ENCODE measurements at regions not wholly inside any gene's neighbourhood (a gene's known extent, or its start where the extent isn't known, plus 50 kb on each side); places are given as distances from the start of the nearest gene placed in this dataset.

DNA sequence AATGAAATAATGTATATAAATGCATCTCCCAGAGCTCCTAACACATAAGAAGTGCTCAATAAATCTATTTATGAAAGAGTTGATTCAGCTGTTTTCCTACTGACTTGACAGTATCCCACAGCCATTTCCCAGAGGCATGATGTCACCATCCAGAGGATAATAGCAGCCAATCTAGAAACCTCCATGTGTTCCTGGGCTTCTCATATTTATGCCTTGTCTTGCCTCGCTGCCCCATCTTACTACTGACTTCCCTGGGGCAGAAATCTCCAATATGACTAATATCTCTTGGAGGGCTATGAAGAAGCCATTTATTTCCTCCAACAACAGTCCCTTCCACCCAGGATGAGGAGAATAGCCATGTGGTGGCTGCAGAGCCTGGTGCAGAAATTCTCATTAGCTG, 115.4 kb upstream of the NAV2 start:
- peaks cover 5% of the 10 kb centered on the region for H3K4me1 ChIP-seq (ENCODE audit: insufficient read depth)
- H3K27me3 ChIP-seq: no peaks in the 10 kb centered on the region
- no peaks in the 10 kb centered on the region for H4K20me1 ChIP-seq (ENCODE audit: insufficient read depth, poor library complexity, severe bottlenecking)
- no peak overlapping the region for H2AFZ ChIP-seq
- no peak overlapping the region for H3K27ac ChIP-seq
- no peaks in the 10 kb centered on the region for H3K79me2 ChIP-seq
- no peak overlapping the region for H3K4me3 ChIP-seq
- H3K9me3 ChIP-seq (ENCODE audit: low read depth): no peaks in the 10 kb centered on the region
- H3K9me2 ChIP-seq (replicated peaks; ENCODE audit: insufficient read depth): no peaks in the 10 kb centered on the region
- H3K4me2 ChIP-seq: no peak overlapping the region
- 96% methylated on average over 1 of the region's 1 CpG for WGBS (ENCODE audit: low lambda C conversion rate, missing lambda C conversion rate)
- no peaks in the 10 kb centered on the region for H3K36me3 ChIP-seq (replicated peaks; ENCODE audit: insufficient read depth, low read depth)
- no peak for TF ChIP-seq EZH2 (IDR thresholded peaks at IDR 0.05; ENCODE audit: borderline replicate concordance)
- no peak for TF ChIP-seq EZH2phosphoT487 (IDR thresholded peaks at IDR 0.05; ENCODE audit: low read depth, severe bottlenecking, unreplicated experiment)
- TF ChIP-seq, protein P1, sequence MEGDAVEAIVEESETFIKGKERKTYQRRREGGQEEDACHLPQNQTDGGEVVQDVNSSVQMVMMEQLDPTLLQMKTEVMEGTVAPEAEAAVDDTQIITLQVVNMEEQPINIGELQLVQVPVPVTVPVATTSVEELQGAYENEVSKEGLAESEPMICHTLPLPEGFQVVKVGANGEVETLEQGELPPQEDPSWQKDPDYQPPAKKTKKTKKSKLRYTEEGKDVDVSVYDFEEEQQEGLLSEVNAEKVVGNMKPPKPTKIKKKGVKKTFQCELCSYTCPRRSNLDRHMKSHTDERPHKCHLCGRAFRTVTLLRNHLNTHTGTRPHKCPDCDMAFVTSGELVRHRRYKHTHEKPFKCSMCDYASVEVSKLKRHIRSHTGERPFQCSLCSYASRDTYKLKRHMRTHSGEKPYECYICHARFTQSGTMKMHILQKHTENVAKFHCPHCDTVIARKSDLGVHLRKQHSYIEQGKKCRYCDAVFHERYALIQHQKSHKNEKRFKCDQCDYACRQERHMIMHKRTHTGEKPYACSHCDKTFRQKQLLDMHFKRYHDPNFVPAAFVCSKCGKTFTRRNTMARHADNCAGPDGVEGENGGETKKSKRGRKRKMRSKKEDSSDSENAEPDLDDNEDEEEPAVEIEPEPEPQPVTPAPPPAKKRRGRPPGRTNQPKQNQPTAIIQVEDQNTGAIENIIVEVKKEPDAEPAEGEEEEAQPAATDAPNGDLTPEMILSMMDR (IDR thresholded peaks at IDR 0.05; ENCODE audit: poor library complexity): no peak
- DNase-seq (ENCODE audit: low spot score): no peak

DNA sequence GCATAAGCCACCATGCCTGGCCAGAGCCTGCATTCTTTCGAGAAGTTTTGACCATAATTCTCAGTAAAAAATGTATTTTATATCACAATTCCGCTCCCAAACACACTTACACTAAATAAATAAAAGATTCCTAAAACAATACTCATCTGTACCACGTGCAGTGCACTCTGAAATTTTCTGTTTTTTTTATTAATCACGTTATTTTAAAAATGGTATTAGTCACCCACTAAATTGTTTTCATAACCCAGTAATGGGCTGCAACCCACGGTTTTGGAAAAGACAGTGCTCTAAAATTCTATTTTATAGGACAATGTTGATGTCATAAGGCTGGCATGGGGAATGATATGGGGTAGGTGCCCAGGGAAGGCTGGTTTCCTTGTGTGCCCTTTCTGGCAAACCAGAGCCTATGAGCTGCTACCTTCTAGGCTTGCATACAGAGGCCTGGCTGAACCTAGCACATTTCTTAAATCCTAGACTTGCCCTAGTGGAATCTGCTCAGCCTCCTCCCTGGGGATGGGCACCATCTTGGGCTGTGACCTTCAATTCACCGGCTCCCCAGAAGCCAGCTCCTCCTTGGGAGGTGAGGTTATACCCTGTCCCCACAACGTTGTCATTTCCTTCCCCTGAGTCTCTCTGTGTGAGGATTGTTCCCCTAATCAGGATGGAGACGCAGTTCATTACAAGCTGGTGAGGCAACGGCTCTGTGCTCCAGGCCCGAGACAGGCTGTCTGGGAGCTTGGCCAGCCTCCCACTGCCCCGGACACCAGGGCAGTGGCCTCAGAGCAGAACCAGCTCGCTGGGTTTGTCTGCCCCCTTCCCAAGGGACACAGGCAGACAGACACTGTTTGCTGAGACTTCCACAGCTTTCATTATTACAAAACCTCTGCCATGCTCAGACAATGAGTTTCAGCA, 116.5 kb upstream of the NAV2 start:
- peak overlapping the region; percentile 35 for H3K27ac ChIP-seq

DNA sequence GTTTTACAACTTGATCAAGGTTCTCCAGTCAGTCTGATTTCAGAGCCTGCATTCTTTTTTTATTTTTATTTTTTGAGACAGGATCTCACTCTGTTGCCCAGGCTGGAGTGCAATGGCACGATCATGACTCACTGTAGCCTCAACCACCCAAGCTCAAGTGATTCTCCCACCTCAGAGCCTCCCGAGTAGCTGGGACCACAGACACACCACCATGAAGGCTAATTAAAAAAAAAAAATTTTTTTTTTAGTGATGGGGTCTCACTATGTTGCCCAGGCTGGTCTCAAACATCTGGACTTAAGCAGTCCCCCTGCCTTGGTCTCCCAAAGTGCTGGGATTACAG, 117.2 kb upstream of the NAV2 start:
- Histone ChIP-seq H3K4me3 (no peak overlapping the region), H4K20me1 (ENCODE audit: insufficient read depth, poor library complexity, severe bottlenecking) (no peaks in the 10 kb centered on the region), H3K36me3 (replicated peaks; ENCODE audit: insufficient read depth, low read depth) (no peaks in the 10 kb centered on the region), H3K79me2 (no peaks in the 10 kb centered on the region), H2AFZ (no peak overlapping the region), H3K4me1 (ENCODE audit: insufficient read depth) (peaks cover 5% of the 10 kb centered on the region), H3K9me2 (replicated peaks; ENCODE audit: insufficient read depth) (no peaks in the 10 kb centered on the region), H3K9me3 (ENCODE audit: low read depth) (no peaks in the 10 kb centered on the region), H3K27ac (no peak overlapping the region), H3K4me2 (no peak overlapping the region), H3K27me3 (no peaks in the 10 kb centered on the region)
- 89% methylated on average over 2 of the region's 2 CpGs for WGBS (ENCODE audit: low lambda C conversion rate, missing lambda C conversion rate)
- TF ChIP-seq EZH2phosphoT487 (IDR thresholded peaks at IDR 0.05; ENCODE audit: low read depth, severe bottlenecking, unreplicated experiment): no peak
- no peak for TF ChIP-seq EZH2 (IDR thresholded peaks at IDR 0.05; ENCODE audit: borderline replicate concordance)
- TF ChIP-seq, protein P1 (IDR thresholded peaks at IDR 0.05; ENCODE audit: poor library complexity): no peak
- DNase-seq (ENCODE audit: low spot score): no peak

More for the DNA sequence above, 116.5 kb upstream of the NAV2 start:
- no peak for DNase-seq (ENCODE audit: low spot score)
- Histone ChIP-seq H3K4me3 (no peak overlapping the region), H3K9me3 (ENCODE audit: low read depth) (no peaks in the 10 kb centered on the region), H2AFZ (no peak overlapping the region), H3K27me3 (no peaks in the 10 kb centered on the region), H3K79me2 (no peaks in the 10 kb centered on the region), H3K36me3 (replicated peaks; ENCODE audit: insufficient read depth, low read depth) (no peaks in the 10 kb centered on the region), H3K4me2 (no peak overlapping the region), H3K4me1 (ENCODE audit: insufficient read depth) (peaks cover 5% of the 10 kb centered on the region), H3K9me2 (replicated peaks; ENCODE audit: insufficient read depth) (no peaks in the 10 kb centered on the region), H4K20me1 (ENCODE audit: insufficient read depth, poor library complexity, severe bottlenecking) (no peaks in the 10 kb centered on the region)
- TF ChIP-seq, protein P1 (IDR thresholded peaks at IDR 0.05; ENCODE audit: poor library complexity): no peak
- no peak for TF ChIP-seq EZH2phosphoT487 (IDR thresholded peaks at IDR 0.05; ENCODE audit: low read depth, severe bottlenecking, unreplicated experiment)
- no peak for TF ChIP-seq EZH2 (IDR thresholded peaks at IDR 0.05; ENCODE audit: borderline replicate concordance)
- 69% methylated on average over 12 of the region's 12 CpGs for WGBS (ENCODE audit: low lambda C conversion rate, missing lambda C conversion rate)
